ENCODE measurements at regions not wholly inside any gene's neighbourhood (a gene's known extent, or its start where the extent isn't known, plus 50 kb on each side); places are given as distances from the start of the nearest gene placed in this dataset.

GRCh38 chr12:124448241-124448954, 119.0 kb downstream of the NCOR2 start:
- no peak for DNase-seq
- Histone ChIP-seq H3K27me3 (no peaks in the 10 kb centered on the region), H3K27ac (no peak overlapping the region), H3K4me3 (replicated peaks in 1 of 3) (no peak overlapping the region), H3K9me3 (no peaks in the 10 kb centered on the region), H3K36me3 (no peaks in the 10 kb centered on the region), H3K4me1 (peaks cover 9 to 14% of the 10 kb centered on the region in 2 donors)
- intact Hi-C loops (cut with DNase I): no loop called here
- TF ChIP-seq, protein P1, sequence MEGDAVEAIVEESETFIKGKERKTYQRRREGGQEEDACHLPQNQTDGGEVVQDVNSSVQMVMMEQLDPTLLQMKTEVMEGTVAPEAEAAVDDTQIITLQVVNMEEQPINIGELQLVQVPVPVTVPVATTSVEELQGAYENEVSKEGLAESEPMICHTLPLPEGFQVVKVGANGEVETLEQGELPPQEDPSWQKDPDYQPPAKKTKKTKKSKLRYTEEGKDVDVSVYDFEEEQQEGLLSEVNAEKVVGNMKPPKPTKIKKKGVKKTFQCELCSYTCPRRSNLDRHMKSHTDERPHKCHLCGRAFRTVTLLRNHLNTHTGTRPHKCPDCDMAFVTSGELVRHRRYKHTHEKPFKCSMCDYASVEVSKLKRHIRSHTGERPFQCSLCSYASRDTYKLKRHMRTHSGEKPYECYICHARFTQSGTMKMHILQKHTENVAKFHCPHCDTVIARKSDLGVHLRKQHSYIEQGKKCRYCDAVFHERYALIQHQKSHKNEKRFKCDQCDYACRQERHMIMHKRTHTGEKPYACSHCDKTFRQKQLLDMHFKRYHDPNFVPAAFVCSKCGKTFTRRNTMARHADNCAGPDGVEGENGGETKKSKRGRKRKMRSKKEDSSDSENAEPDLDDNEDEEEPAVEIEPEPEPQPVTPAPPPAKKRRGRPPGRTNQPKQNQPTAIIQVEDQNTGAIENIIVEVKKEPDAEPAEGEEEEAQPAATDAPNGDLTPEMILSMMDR (IDR thresholded peaks at IDR 0.05): no peak
- 93% methylated on average over 20 to 23 of the region's 23 CpGs for WGBS, 2 donors

- H3K4me3 ChIP-seq (replicated peaks in 1 of 3): no peak overlapping the region
- H3K27me3 ChIP-seq: no peaks in the 10 kb centered on the region
- H3K27ac ChIP-seq: no peak overlapping the region
- 94 to 97% methylated on average over 2 of the region's 2 CpGs for WGBS, 2 donors
- TF ChIP-seq POLR2A (IDR thresholded peaks at IDR 0.05): no peak
- TF ChIP-seq, protein P1 (IDR thresholded peaks at IDR 0.05): no peak
- intact Hi-C loops (cut with DNase I): no loop called here
- peaks cover 4 to 7% of the 10 kb centered on the region in 2 donors for H3K36me3 ChIP-seq
- no peaks in the 10 kb centered on the region for H3K9me3 ChIP-seq
- H3K4me1 ChIP-seq: peaks cover 0 to 9% of the 10 kb centered on the region in 2 donors
- no peak for DNase-seq
Measured at GRCh38 chr12:124446364-124446763, 121.0 kb downstream of the NCOR2 start.

DNA sequence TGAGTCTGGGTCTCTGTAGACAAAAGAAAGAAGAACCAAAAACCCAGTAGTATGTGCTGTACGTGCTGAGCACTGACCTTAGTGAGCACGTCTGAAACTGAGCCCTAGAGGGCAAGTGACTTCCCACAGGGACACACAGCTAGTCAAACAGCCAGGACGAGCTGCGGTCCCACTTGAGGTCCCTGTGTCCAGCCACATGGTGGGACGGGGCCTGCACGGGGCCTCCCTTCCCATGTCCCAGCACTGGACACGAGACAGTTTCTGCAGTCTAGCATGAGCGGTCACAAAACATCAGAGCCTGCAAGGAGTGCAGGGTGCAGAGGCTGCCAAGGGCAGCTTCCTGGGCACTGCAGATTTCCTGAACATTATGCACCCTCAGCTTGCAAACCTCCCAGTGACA, 121.6 kb downstream of the NCOR2 start:
- H3K27me3 ChIP-seq: no peaks in the 10 kb centered on the region
- no peak overlapping the region for H3K4me3 ChIP-seq (replicated peaks in 1 of 3)
- WGBS, 2 donors: 72 to 77% methylated on average over 7 to 8 of the region's 8 CpGs
- intact Hi-C loops (cut with DNase I): no loop called here
- no peaks in the 10 kb centered on the region for H3K9me3 ChIP-seq
- H3K27ac ChIP-seq: no peak overlapping the region
- TF ChIP-seq POLR2A (IDR thresholded peaks at IDR 0.05): no peak
- TF ChIP-seq, protein P1 (IDR thresholded peaks at IDR 0.05): no peak
- H3K36me3 ChIP-seq: peaks cover 4 to 7% of the 10 kb centered on the region in 2 donors
- H3K4me1 ChIP-seq: peaks cover 0 to 11% of the 10 kb centered on the region in 2 donors
- DNase-seq: no peak

GRCh38 chr12:124445121-124445718, 122.2 kb downstream of the NCOR2 start:
- no peaks in the 10 kb centered on the region for H3K27me3 ChIP-seq
- peaks cover 4 to 7% of the 10 kb centered on the region in 2 donors for H3K36me3 ChIP-seq
- no peak overlapping the region for H3K27ac ChIP-seq
- DNase-seq: no peak
- peaks cover 0 to 17% of the 10 kb centered on the region in 2 donors for H3K4me1 ChIP-seq
- H3K9me3 ChIP-seq: no peaks in the 10 kb centered on the region
- no peak for TF ChIP-seq POLR2A (IDR thresholded peaks at IDR 0.05)
- TF ChIP-seq, protein P1 (IDR thresholded peaks at IDR 0.05): no peak
- no peak overlapping the region for H3K4me3 ChIP-seq (replicated peaks in 1 of 3)
- WGBS, 2 donors: 86 to 89% methylated on average over 39 of the region's 39 CpGs
- intact Hi-C loops (cut with DNase I): no loop called here

Measured in thyroid gland (tissue), 4 donors.